Smooth muscle cell (in vitro differentiated cells): ENCODE measurements at regions not wholly inside any gene's neighbourhood (a gene's known extent, or its start where the extent isn't known, plus 50 kb on each side); places are given as distances from the start of the nearest gene placed in this dataset.

Source experiments
- DNase-seq: peaks from one replicate; lab custom pipeline; 2025; ENCODE audit not compliant: unreplicated experiment; lab: John Stamatoyannopoulos, UW
- H2AFZ ChIP-seq: fragments of 200-600 bp; sonication (generic); 2 replicates; pipeline ENCODE4 v1.6.0; 2016; ENCODE audit warnings: antibody characterized with exemption, low read depth, mild to moderate bottlenecking
- H3F3A ChIP-seq: fragments of 200-600 bp; sonication (generic); 2 replicates; pipeline ENCODE4 v1.6.0; 2017; ENCODE audit warnings: antibody characterized with exemption, low read depth
- H3K27ac ChIP-seq: fragments of 200-600 bp; sonication (generic); 2 replicates; pipeline ENCODE4 v1.5.1; 2016; ENCODE audit warnings: low read depth, mild to moderate bottlenecking
- H3K27me3 ChIP-seq: fragments of 200-600 bp; sonication (generic); 2 replicates; pipeline ENCODE4 v1.6.1; 2016; ENCODE audit warnings: low read depth, mild to moderate bottlenecking
- H3K36me3 ChIP-seq: fragments of 200-600 bp; sonication (generic); 2 replicates; pipeline ENCODE4 v1.5.1; 2016; ENCODE audit warnings: low read depth
- H3K4me1 ChIP-seq: fragments of 200-600 bp; sonication (generic); 2 replicates; pipeline ENCODE4 v1.5.1; 2016; ENCODE audit warnings: low read depth
- H3K4me2 ChIP-seq: fragments of 200-600 bp; sonication (generic); 2 replicates; pipeline ENCODE4 v1.6.0; 2016; ENCODE audit warnings: mild to moderate bottlenecking
- H3K4me3 ChIP-seq: fragments of 200-600 bp; sonication (generic); 2 replicates; pipeline ENCODE4 v1.5.1; 2016; ENCODE audit warnings: mild to moderate bottlenecking
- H3K79me2 ChIP-seq: fragments of 200-600 bp; sonication (generic); 2 replicates; pipeline ENCODE4 v1.6.0; 2016; ENCODE audit warnings: low read depth, mild to moderate bottlenecking
- H3K9ac ChIP-seq: fragments of 200-600 bp; sonication (generic); 2 replicates; pipeline ENCODE4 v1.6.0; 2016; ENCODE audit warnings: low read depth
- H3K9me3 ChIP-seq: fragments of 200-600 bp; sonication (generic); replicated peaks from 2 replicates; pipeline ENCODE4 v1.5.1; 2016; ENCODE audit warnings: low read depth
- H4K20me1 ChIP-seq: fragments of 200-600 bp; sonication (generic); 2 replicates; pipeline ENCODE4 v1.6.0; 2016; ENCODE audit warnings: low read depth
- CTCF ChIP-seq: fragments of 200-600 bp; sonication (generic); IDR thresholded peaks from 2 replicates; pipeline ENCODE4 v1.5.1; 2017; ENCODE audit warnings: borderline replicate concordance, mild to moderate bottlenecking, antibody characterized with exemption; ENCODE audit not compliant: insufficient read depth, poor library complexity, severe bottlenecking
- WGBS: methylation state at CpG from one replicate; pipeline ENCODE4 v1.1.7; 2016; ENCODE audit warnings: low lambda C conversion rate; 5-methylcytosine and 5-hydroxymethylcytosine counted together

- Histone ChIP-seq H3K27me3 (no peaks in the 10 kb centered on the region), H3K9ac (no peak overlapping the region), H3K36me3 (no peaks in the 10 kb centered on the region), H3K4me3 (no peak overlapping the region), H3K9me3 (no peaks in the 10 kb centered on the region), H3K4me2 (no peak overlapping the region), H3F3A (no peaks in the 10 kb centered on the region), H3K27ac (no peak overlapping the region), H3K4me1 (no peaks in the 10 kb centered on the region), H3K79me2 (no peaks in the 10 kb centered on the region), H2AFZ (no peak overlapping the region), H4K20me1 (no peaks in the 10 kb centered on the region)
- WGBS = 94% methylated on average over 1 of the region's 1 CpG
- DNase-seq = no peak
- no peak for TF ChIP-seq CTCF
Measured at GRCh38 chr5:125293223-125293622, 546.8 kb upstream of the ZNF608 start.

- Histone ChIP-seq H3F3A (no peaks in the 10 kb centered on the region), H3K4me3 (no peak overlapping the region), H3K79me2 (no peaks in the 10 kb centered on the region), H3K4me1 (no peaks in the 10 kb centered on the region), H3K4me2 (no peak overlapping the region), H3K9me3 (no peaks in the 10 kb centered on the region), H3K27me3 (no peaks in the 10 kb centered on the region), H4K20me1 (no peaks in the 10 kb centered on the region), H3K9ac (no peak overlapping the region), H3K27ac (no peak overlapping the region), H3K36me3 (no peaks in the 10 kb centered on the region), H2AFZ (no peak overlapping the region)
- no peak for TF ChIP-seq CTCF
- WGBS = 93% methylated on average over 4 of the region's 4 CpGs
- DNase-seq = no peak
Measured at GRCh38 chr5:125293726-125294125, 547.3 kb upstream of the ZNF608 start.

GRCh38 chr5:125294844-125295243 lies 548.4 kb upstream of the ZNF608 start:
- Histone ChIP-seq H3K4me1 (no peaks in the 10 kb centered on the region), H3K4me2 (no peak overlapping the region), H3K27me3 (no peaks in the 10 kb centered on the region), H3F3A (no peaks in the 10 kb centered on the region), H4K20me1 (no peaks in the 10 kb centered on the region), H3K9ac (no peak overlapping the region), H2AFZ (no peak overlapping the region), H3K9me3 (no peaks in the 10 kb centered on the region), H3K79me2 (no peaks in the 10 kb centered on the region), H3K4me3 (no peak overlapping the region), H3K27ac (no peak overlapping the region), H3K36me3 (no peaks in the 10 kb centered on the region)
- TF ChIP-seq CTCF = no peak
- DNase-seq = no peak
- WGBS = 83% methylated on average over 2 of the region's 2 CpGs

- Histone ChIP-seq H3F3A (no peaks in the 10 kb centered on the region), H3K4me1 (no peaks in the 10 kb centered on the region), H3K9me3 (no peaks in the 10 kb centered on the region), H2AFZ (no peak overlapping the region), H3K4me3 (no peak overlapping the region), H4K20me1 (no peaks in the 10 kb centered on the region), H3K9ac (no peak overlapping the region), H3K4me2 (peak overlapping the region; percentile 4), H3K27me3 (no peaks in the 10 kb centered on the region), H3K79me2 (no peaks in the 10 kb centered on the region), H3K27ac (no peak overlapping the region), H3K36me3 (no peaks in the 10 kb centered on the region)
- WGBS = 55% methylated on average over 4 of the region's 4 CpGs
- DNase-seq = no peak
- TF ChIP-seq CTCF = no peak
Measured at GRCh38 chr5:125295405-125295872, 549.0 kb upstream of the ZNF608 start.
